SH-SY5Y (cell line): ENCODE measurements at regions not wholly inside any gene's neighbourhood (a gene's known extent, or its start where the extent isn't known, plus 50 kb on each side); places are given as distances from the start of the nearest gene placed in this dataset.

Experiments used
- GATA2 ChIP-seq: IDR thresholded peaks from 2 replicates; pipeline ENCODE4 v1.6.1; 2011; ENCODE audit warnings: mild to moderate bottlenecking, low read depth, low read length
- GATA3 ChIP-seq: IDR thresholded peaks from 2 replicates; pipeline ENCODE4 v1.6.1; 2011; ENCODE audit warnings: low read depth, mild to moderate bottlenecking, low read length, moderate library complexity

GRCh38 chr2:66201242-66201641, 233.7 kb upstream of the MEIS1 start:
- no peak for TF ChIP-seq GATA2
- TF ChIP-seq GATA3 = no peak
